H9 (cell line): ENCODE measurements at regions not wholly inside any gene's neighbourhood (a gene's known extent, or its start where the extent isn't known, plus 50 kb on each side); places are given as distances from the start of the nearest gene placed in this dataset.

Experiments
- DNase-seq: peaks from one replicate; pipeline ENCODE4 v3.0.0-alpha.2; 2017
- H2AFZ ChIP-seq: one replicate; pipeline ENCODE4 v1.6.1; 2013; ENCODE audit warnings: mild to moderate bottlenecking, low read length, control low read depth, moderate library complexity
- H2AK5ac ChIP-seq: 2 replicates; pipeline ENCODE4 v1.6.1; 2013; ENCODE audit warnings: low read length, control low read depth, mixed read lengths; ENCODE audit not compliant: insufficient read length
- H2BK120ac ChIP-seq: one replicate; pipeline ENCODE4 v1.6.1; 2013; ENCODE audit warnings: low read depth, mild to moderate bottlenecking, low read length, control low read depth, inconsistent platforms; ENCODE audit not compliant: poor library complexity, severe bottlenecking
- H2BK12ac ChIP-seq: 2 replicates; pipeline ENCODE4 v1.6.1; 2013; ENCODE audit warnings: low read length, control low read depth, mixed read lengths, low read depth; ENCODE audit not compliant: insufficient read length
- H2BK15ac ChIP-seq: 2 replicates; pipeline ENCODE4 v1.6.1; 2013; ENCODE audit warnings: low read depth, low read length, control low read depth
- H2BK20ac ChIP-seq: one replicate; pipeline ENCODE4 v1.6.1; 2013; ENCODE audit warnings: low read depth, mild to moderate bottlenecking, low read length, control low read depth, inconsistent platforms; ENCODE audit not compliant: poor library complexity, severe bottlenecking
- H2BK5ac ChIP-seq: 2 replicates; pipeline ENCODE4 v1.6.1; 2013; ENCODE audit warnings: low read length, control low read depth, mixed read lengths; ENCODE audit not compliant: insufficient read length
- H3K14ac ChIP-seq: 2 replicates; pipeline ENCODE4 v1.6.1; 2013; ENCODE audit warnings: low read length, control low read depth; ENCODE audit not compliant: insufficient read depth
- H3K18ac ChIP-seq: 2 replicates; pipeline ENCODE4 v1.6.1; 2013; ENCODE audit warnings: low read depth, mild to moderate bottlenecking, mixed read lengths, low read length, control low read depth; ENCODE audit not compliant: insufficient read length
- H3K23ac ChIP-seq: 2 replicates; pipeline ENCODE4 v1.6.1; 2013; ENCODE audit warnings: low read length, control low read depth, mixed read lengths, low read depth; ENCODE audit not compliant: insufficient read length
- H3K23me2 ChIP-seq: 2 replicates; pipeline ENCODE4 v1.6.1; 2013; ENCODE audit warnings: low read depth, mild to moderate bottlenecking, mixed read lengths, low read length, control low read depth; ENCODE audit not compliant: insufficient read length, poor library complexity, severe bottlenecking
- H3K27ac ChIP-seq: 2 replicates; pipeline ENCODE4 v1.5.1; 2013; ENCODE audit warnings: low read length, control low read depth, mixed read lengths, low read depth; ENCODE audit not compliant: insufficient read length
- H3K27me3 ChIP-seq: 2 replicates; pipeline ENCODE4 v1.6.1; 2013; ENCODE audit warnings: low read length, control low read depth, inconsistent platforms; ENCODE audit not compliant: insufficient read depth
- H3K4ac ChIP-seq: 2 replicates; pipeline ENCODE4 v1.6.1; 2013; ENCODE audit warnings: low read depth, mild to moderate bottlenecking, control low read depth, inconsistent platforms, low read length, moderate library complexity
- H3K4me1 ChIP-seq: 2 replicates; pipeline ENCODE4 v1.6.1; 2013; ENCODE audit warnings: low read length, control low read depth, inconsistent platforms; ENCODE audit not compliant: insufficient read depth
- H3K4me2 ChIP-seq: 2 replicates; pipeline ENCODE4 v1.6.1; 2013; ENCODE audit warnings: low read length, control low read depth, mixed read lengths; ENCODE audit not compliant: insufficient read length, insufficient read depth
- H3K56ac ChIP-seq: 2 replicates; pipeline ENCODE4 v1.6.1; 2013; ENCODE audit warnings: low read depth, mild to moderate bottlenecking, mixed read lengths, low read length, control low read depth; ENCODE audit not compliant: insufficient read length
- H3K79me1 ChIP-seq: 2 replicates; pipeline ENCODE4 v1.6.1; 2013; ENCODE audit warnings: low read depth, mild to moderate bottlenecking, moderate library complexity, low read length, control low read depth, inconsistent platforms; ENCODE audit not compliant: insufficient read depth, poor library complexity, severe bottlenecking
- H3K79me2 ChIP-seq: 2 replicates; pipeline ENCODE4 v1.6.1; 2013; ENCODE audit warnings: low read length, control low read depth, inconsistent platforms; ENCODE audit not compliant: insufficient read depth
- H3K9ac ChIP-seq: 2 replicates; pipeline ENCODE4 v1.6.1; 2013; ENCODE audit warnings: low read length, control low read depth, mixed read lengths; ENCODE audit not compliant: insufficient read length; ENCODE audit errors: extremely low read depth
- H3K9me3 ChIP-seq: one replicate; pipeline ENCODE4 v1.6.1; 2013; ENCODE audit warnings: low read depth, low read length, inconsistent platforms; ENCODE audit not compliant: control insufficient read depth
- H3T11ph ChIP-seq: one replicate; pipeline ENCODE4 v1.6.1; 2013; ENCODE audit warnings: mild to moderate bottlenecking, low read length, control low read depth, inconsistent platforms
- H4K20me1 ChIP-seq: one replicate; pipeline ENCODE4 v1.6.1; 2013; ENCODE audit not compliant: control insufficient read depth, insufficient read length, insufficient read depth
- H4K5ac ChIP-seq: 2 replicates; pipeline ENCODE4 v1.6.1; 2013; ENCODE audit warnings: low read depth, mild to moderate bottlenecking, mixed read lengths, low read length, control low read depth; ENCODE audit not compliant: insufficient read length
- H4K8ac ChIP-seq: replicated peaks from 2 replicates; pipeline ENCODE4 v1.6.1; 2013; ENCODE audit warnings: low read length, control low read depth, mixed read lengths, low read depth; ENCODE audit not compliant: insufficient read length
- H4K91ac ChIP-seq: 2 replicates; pipeline ENCODE4 v1.6.1; 2013; ENCODE audit warnings: low read depth, mild to moderate bottlenecking, moderate library complexity, mixed read lengths, low read length, control low read depth; ENCODE audit not compliant: insufficient read length
- H3K27ac Mint-ChIP-seq, 3 experiments: 2 replicates in 2 of 3; 3 replicates in 1 of 3; pipeline ENCODE4 v1.8.0; 2020 to 2021; ENCODE audit warnings: mixed read lengths in 3 of 3, mild to moderate bottlenecking in 1 of 3, moderate library complexity in 1 of 3
- H3K27me3 Mint-ChIP-seq: 2 replicates; pipeline ENCODE4 v1.8.0; 2021; ENCODE audit warnings: low read depth, mild to moderate bottlenecking, moderate library complexity, mixed read lengths
- H3K36me3 Mint-ChIP-seq, 3 experiments: 2 replicates in 2 of 3; 3 replicates in 1 of 3; pipeline ENCODE4 v1.8.0; 2020 to 2021; ENCODE audit warnings: low read depth in 3 of 3, mixed read lengths in 3 of 3; ENCODE audit not compliant: insufficient read depth in 1 of 3
- H3K4me1 Mint-ChIP-seq, 2 experiments: 2 replicates each; pipeline ENCODE4 v1.8.0; 2020; ENCODE audit warnings: mixed read lengths in 2 of 2
- H3K4me3 Mint-ChIP-seq, 2 experiments: 2 replicates in 1 of 2; 3 replicates in 1 of 2; pipeline ENCODE4 v1.8.0; 2020 to 2021; ENCODE audit warnings: mild to moderate bottlenecking in 2 of 2, mixed read lengths in 2 of 2, moderate library complexity in 1 of 2
- H3K9me3 Mint-ChIP-seq, 2 experiments: 2 replicates in 1 of 2; 3 replicates in 1 of 2; pipeline ENCODE4 v1.8.0; 2020; ENCODE audit warnings: mild to moderate bottlenecking in 2 of 2, mixed read lengths in 2 of 2, moderate library complexity in 1 of 2
- WGBS: extraction: QIAGEN DNeasy Blood & Tissue Kit; methylation state at CpG from one replicate; pipeline ENCODE4 v1.1.7; 2013; ENCODE audit warnings: missing lambda C conversion rate, low lambda C conversion rate, mixed read lengths; ENCODE audit not compliant: insufficient read length; ENCODE audit errors: extremely low coverage; 5-methylcytosine and 5-hydroxymethylcytosine counted together
- TF ChIP-seq, protein P1 (sequence below): fragments of 200-600 bp; sonication (generic); conservative IDR thresholded peaks from 3 replicates; pipeline ENCODE4 v1.8.0; 2021; ENCODE audit warnings: antibody characterized with exemption, mild to moderate bottlenecking

GRCh38 chr15:38745626-38746025, 181.0 kb upstream of the RASGRP1 start:
- Mint-ChIP-seq H3K27ac (no peak overlapping the region), H3K9me3 (no peaks in the 10 kb centered on the region), H3K36me3 (no peaks in the 10 kb centered on the region), H3K4me3 (no peak overlapping the region), H3K27me3 (no peaks in the 10 kb centered on the region), H3K4me1 (no peaks in the 10 kb centered on the region)
- no peak overlapping the region for H2BK12ac ChIP-seq
- no peak overlapping the region for H3K4ac ChIP-seq
- H3K9ac ChIP-seq = no peak overlapping the region
- no peak overlapping the region for H2BK20ac ChIP-seq
- no peak overlapping the region for H3K18ac ChIP-seq
- H3K14ac ChIP-seq = no peak overlapping the region
- H4K8ac ChIP-seq = no peak overlapping the region
- no peaks in the 10 kb centered on the region for H3K4me1 ChIP-seq
- no peak overlapping the region for H2AFZ ChIP-seq
- H3K4me2 ChIP-seq = no peak overlapping the region
- no peaks in the 10 kb centered on the region for H4K20me1 ChIP-seq
- H4K91ac ChIP-seq = no peak overlapping the region
- no peaks in the 10 kb centered on the region for H3K9me3 ChIP-seq
- TF ChIP-seq, protein P1, sequence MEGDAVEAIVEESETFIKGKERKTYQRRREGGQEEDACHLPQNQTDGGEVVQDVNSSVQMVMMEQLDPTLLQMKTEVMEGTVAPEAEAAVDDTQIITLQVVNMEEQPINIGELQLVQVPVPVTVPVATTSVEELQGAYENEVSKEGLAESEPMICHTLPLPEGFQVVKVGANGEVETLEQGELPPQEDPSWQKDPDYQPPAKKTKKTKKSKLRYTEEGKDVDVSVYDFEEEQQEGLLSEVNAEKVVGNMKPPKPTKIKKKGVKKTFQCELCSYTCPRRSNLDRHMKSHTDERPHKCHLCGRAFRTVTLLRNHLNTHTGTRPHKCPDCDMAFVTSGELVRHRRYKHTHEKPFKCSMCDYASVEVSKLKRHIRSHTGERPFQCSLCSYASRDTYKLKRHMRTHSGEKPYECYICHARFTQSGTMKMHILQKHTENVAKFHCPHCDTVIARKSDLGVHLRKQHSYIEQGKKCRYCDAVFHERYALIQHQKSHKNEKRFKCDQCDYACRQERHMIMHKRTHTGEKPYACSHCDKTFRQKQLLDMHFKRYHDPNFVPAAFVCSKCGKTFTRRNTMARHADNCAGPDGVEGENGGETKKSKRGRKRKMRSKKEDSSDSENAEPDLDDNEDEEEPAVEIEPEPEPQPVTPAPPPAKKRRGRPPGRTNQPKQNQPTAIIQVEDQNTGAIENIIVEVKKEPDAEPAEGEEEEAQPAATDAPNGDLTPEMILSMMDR = no peak
- H3K79me2 ChIP-seq = no peaks in the 10 kb centered on the region
- no peak overlapping the region for H2BK15ac ChIP-seq
- no peak overlapping the region for H3K27ac ChIP-seq
- no peak overlapping the region for H2BK120ac ChIP-seq
- DNase-seq = no peak
- no peaks in the 10 kb centered on the region for H3K23me2 ChIP-seq
- H3K79me1 ChIP-seq = no peaks in the 10 kb centered on the region
- no peak overlapping the region for H3T11ph ChIP-seq
- no peak overlapping the region for H3K56ac ChIP-seq
- H2AK5ac ChIP-seq = no peak overlapping the region
- H2BK5ac ChIP-seq = no peak overlapping the region
- no CpG with 5 or more reads among the region's 3 CpGs for WGBS
- H3K23ac ChIP-seq = no peak overlapping the region
- no peak overlapping the region for H4K5ac ChIP-seq
- no peaks in the 10 kb centered on the region for H3K27me3 ChIP-seq
